ENCODE measurements at regions not wholly inside any gene's neighbourhood (a gene's known extent, or its start where the extent isn't known, plus 50 kb on each side); places are given as distances from the start of the nearest gene placed in this dataset.

- no peak for ATAC-seq
Observed at GRCh38 chr3:82637574-82637973, 876.1 kb upstream of the GBE1 start.

DNA sequence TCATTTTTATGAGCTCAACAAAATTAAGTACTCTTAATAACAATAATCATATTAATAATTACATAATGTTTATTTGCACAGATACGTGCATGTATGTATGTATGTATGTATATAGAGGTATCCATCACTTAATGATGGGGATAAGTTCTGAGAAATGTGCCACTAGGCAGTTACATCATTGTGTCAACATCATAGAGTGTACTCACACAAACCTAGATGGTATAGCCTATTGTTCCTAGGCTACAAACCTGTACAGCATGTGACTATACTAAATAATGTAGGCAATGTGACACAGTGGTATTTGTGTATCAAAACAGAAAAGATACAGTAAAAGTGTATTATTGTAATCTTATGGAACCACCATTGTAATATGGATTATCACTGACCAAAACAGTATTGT, 874.7 kb upstream of the GBE1 start:
- no peak for TF ChIP-seq GLIS3 (CRISPR knock-in tag; IDR thresholded peaks at IDR 0.05)
- no peak for TF ChIP-seq ESRRG (CRISPR knock-in tag; IDR thresholded peaks at IDR 0.05)
- TF ChIP-seq ZFP30 (CRISPR knock-in tag; IDR thresholded peaks at IDR 0.05), result no peak
- TF ChIP-seq TOX (CRISPR knock-in tag; IDR thresholded peaks at IDR 0.05; ENCODE audit: borderline replicate concordance), result no peak
- no peak for TF ChIP-seq ISL1 (CRISPR knock-in tag; IDR thresholded peaks at IDR 0.05)
- TF ChIP-seq CSDC2 (CRISPR knock-in tag; IDR thresholded peaks at IDR 0.05), result no peak
- TF ChIP-seq ZNF8 (CRISPR knock-in tag; IDR thresholded peaks at IDR 0.05), result no peak
- no peak for TF ChIP-seq ZFP3 (CRISPR knock-in tag; IDR thresholded peaks at IDR 0.05)
- no peak for TF ChIP-seq TSHZ2 (CRISPR knock-in tag; IDR thresholded peaks at IDR 0.05)
- TF ChIP-seq, protein P1, sequence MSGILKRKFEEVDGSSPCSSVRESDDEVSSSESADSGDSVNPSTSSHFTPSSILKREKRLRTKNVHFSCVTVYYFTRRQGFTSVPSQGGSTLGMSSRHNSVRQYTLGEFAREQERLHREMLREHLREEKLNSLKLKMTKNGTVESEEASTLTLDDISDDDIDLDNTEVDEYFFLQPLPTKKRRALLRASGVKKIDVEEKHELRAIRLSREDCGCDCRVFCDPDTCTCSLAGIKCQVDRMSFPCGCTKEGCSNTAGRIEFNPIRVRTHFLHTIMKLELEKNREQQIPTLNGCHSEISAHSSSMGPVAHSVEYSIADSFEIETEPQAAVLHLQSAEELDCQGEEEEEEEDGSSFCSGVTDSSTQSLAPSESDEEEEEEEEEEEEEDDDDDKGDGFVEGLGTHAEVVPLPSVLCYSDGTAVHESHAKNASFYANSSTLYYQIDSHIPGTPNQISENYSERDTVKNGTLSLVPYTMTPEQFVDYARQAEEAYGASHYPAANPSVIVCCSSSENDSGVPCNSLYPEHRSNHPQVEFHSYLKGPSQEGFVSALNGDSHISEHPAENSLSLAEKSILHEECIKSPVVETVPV (CRISPR knock-in tag; IDR thresholded peaks at IDR 0.05), result no peak
- TF ChIP-seq BACH2 (CRISPR knock-in tag; IDR thresholded peaks at IDR 0.05; ENCODE audit: borderline replicate concordance), result no peak
- no peak for TF ChIP-seq OSR1 (CRISPR knock-in tag; IDR thresholded peaks at IDR 0.05)
- no peak for TF ChIP-seq SNAI2 (CRISPR knock-in tag; IDR thresholded peaks at IDR 0.05)
- no peak for TF ChIP-seq TCF4 (CRISPR knock-in tag; IDR thresholded peaks at IDR 0.05; ENCODE audit: borderline replicate concordance)
- TF ChIP-seq, protein P2, sequence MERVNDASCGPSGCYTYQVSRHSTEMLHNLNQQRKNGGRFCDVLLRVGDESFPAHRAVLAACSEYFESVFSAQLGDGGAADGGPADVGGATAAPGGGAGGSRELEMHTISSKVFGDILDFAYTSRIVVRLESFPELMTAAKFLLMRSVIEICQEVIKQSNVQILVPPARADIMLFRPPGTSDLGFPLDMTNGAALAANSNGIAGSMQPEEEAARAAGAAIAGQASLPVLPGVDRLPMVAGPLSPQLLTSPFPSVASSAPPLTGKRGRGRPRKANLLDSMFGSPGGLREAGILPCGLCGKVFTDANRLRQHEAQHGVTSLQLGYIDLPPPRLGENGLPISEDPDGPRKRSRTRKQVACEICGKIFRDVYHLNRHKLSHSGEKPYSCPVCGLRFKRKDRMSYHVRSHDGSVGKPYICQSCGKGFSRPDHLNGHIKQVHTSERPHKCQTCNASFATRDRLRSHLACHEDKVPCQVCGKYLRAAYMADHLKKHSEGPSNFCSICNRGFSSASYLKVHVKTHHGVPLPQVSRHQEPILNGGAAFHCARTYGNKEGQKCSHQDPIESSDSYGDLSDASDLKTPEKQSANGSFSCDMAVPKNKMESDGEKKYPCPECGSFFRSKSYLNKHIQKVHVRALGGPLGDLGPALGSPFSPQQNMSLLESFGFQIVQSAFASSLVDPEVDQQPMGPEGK (CRISPR knock-in tag; IDR thresholded peaks at IDR 0.05; ENCODE audit: borderline replicate concordance), result no peak
- TF ChIP-seq RARB (CRISPR knock-in tag; IDR thresholded peaks at IDR 0.05), result no peak

More at GRCh38 chr3:82637574-82637973, 876.1 kb upstream of the GBE1 start:
- no peak for TF ChIP-seq ZNF565 (CRISPR knock-in tag; conservative IDR thresholded peaks at IDR 0.05; ENCODE audit: low read depth)
- TF ChIP-seq, protein P3, sequence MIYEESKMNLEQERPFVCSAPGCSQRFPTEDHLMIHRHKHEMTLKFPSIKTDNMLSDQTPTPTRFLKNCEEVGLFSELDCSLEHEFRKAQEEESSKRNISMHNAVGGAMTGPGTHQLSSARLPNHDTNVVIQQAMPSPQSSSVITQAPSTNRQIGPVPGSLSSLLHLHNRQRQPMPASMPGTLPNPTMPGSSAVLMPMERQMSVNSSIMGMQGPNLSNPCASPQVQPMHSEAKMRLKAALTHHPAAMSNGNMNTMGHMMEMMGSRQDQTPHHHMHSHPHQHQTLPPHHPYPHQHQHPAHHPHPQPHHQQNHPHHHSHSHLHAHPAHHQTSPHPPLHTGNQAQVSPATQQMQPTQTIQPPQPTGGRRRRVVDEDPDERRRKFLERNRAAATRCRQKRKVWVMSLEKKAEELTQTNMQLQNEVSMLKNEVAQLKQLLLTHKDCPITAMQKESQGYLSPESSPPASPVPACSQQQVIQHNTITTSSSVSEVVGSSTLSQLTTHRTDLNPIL (CRISPR knock-in tag; IDR thresholded peaks at IDR 0.05; ENCODE audit: low read depth), result no peak
- TF ChIP-seq, protein P1 (CRISPR knock-in tag; IDR thresholded peaks at IDR 0.05), result no peak
- no peak for TF ChIP-seq ZC3H10 (CRISPR knock-in tag; IDR thresholded peaks at IDR 0.05)
- no peak for TF ChIP-seq ZNF70 (CRISPR knock-in tag; IDR thresholded peaks at IDR 0.05)
- TF ChIP-seq PPARA (CRISPR knock-in tag; IDR thresholded peaks at IDR 0.05; ENCODE audit: borderline replicate concordance), result no peak
- no peak for TF ChIP-seq ZFP3 (CRISPR knock-in tag; IDR thresholded peaks at IDR 0.05)
- no peak for TF ChIP-seq SNAI2 (CRISPR knock-in tag; IDR thresholded peaks at IDR 0.05)
- no peak for TF ChIP-seq ZFP30 (CRISPR knock-in tag; IDR thresholded peaks at IDR 0.05)
- TF ChIP-seq ZNF8 (CRISPR knock-in tag; IDR thresholded peaks at IDR 0.05), result no peak

DNA sequence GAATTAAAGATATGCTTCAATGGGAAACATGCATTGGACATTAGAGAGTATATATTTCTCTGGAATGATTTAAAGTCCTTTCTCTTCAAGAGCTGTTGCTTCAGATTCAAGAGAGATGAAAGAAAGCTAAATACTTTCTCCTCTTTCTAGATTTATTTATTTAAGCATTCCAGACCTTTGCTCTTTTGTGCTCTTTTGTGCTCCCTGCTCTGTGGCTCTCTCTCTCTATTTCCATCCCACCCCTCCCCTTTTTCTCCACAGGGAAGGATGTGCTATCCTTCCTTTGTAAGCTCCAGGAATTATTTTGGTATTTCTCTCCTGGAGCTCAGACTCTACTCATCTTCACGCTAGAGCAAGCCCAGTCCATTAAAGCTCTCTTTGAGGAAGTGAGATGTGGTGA, 871.9 kb upstream of the GBE1 start:
- TF ChIP-seq ZC3H10 (CRISPR knock-in tag; IDR thresholded peaks at IDR 0.05) (no peak), BACH2 (CRISPR knock-in tag; IDR thresholded peaks at IDR 0.05; ENCODE audit: borderline replicate concordance) (no peak), CSDC2 (CRISPR knock-in tag; IDR thresholded peaks at IDR 0.05) (no peak), SNAI2 (CRISPR knock-in tag; IDR thresholded peaks at IDR 0.05) (no peak)
- ATAC-seq, result no peak

More for the DNA sequence above, 874.7 kb upstream of the GBE1 start:
- ATAC-seq, result no peak
